BE2C (cell line): ENCODE measurements at regions not wholly inside any gene's neighbourhood (a gene's known extent, or its start where the extent isn't known, plus 50 kb on each side); places are given as distances from the start of the nearest gene placed in this dataset.

Source experiments
- DNase-seq: peaks from one replicate; pipeline ENCODE4 v3.0.0-alpha.2; 2020
- H3K27me3 ChIP-seq: fragments of 250-450 bp; sonication (Bioruptor Pico); 2 replicates; pipeline ENCODE4 v1.5.1; 2020; ENCODE audit warnings: mild to moderate bottlenecking
- H3K36me3 ChIP-seq: fragments of 250-450 bp; sonication (Bioruptor Pico); 2 replicates; pipeline ENCODE4 v1.5.1; 2020; ENCODE audit warnings: mild to moderate bottlenecking
- H3K4me1 ChIP-seq: fragments of 250-450 bp; sonication (Bioruptor Pico); 2 replicates; pipeline ENCODE4 v1.5.1; 2020
- H3K4me3 ChIP-seq: 2 replicates; pipeline ENCODE4 v1.5.1; 2011; ENCODE audit warnings: low read depth, low read length
- H3K9me3 ChIP-seq: fragments of 250-450 bp; sonication (Bioruptor Pico); 2 replicates; pipeline ENCODE4 v1.5.1; 2020
- CTCF ChIP-seq: IDR thresholded peaks from 2 replicates; pipeline ENCODE4 v1.5.1; 2012; ENCODE audit warnings: mild to moderate bottlenecking, low read depth, low read length

GRCh38 chr1:38371505-38371844 is 324.9 kb upstream of the POU3F1 start:
- TF ChIP-seq CTCF, result no peak

GRCh38 chr1:38370716-38371504 is 324.3 kb upstream of the POU3F1 start:
- H3K4me1 ChIP-seq, result no peaks in the 10 kb centered on the region
- H3K4me3 ChIP-seq, result no peak overlapping the region
- TF ChIP-seq CTCF, result no peak
- H3K36me3 ChIP-seq, result no peaks in the 10 kb centered on the region
- no peaks in the 10 kb centered on the region for H3K27me3 ChIP-seq
- DNase-seq, result no peak
- no peaks in the 10 kb centered on the region for H3K9me3 ChIP-seq

More at GRCh38 chr1:38371505-38371844, 324.9 kb upstream of the POU3F1 start:
- H3K4me1 ChIP-seq, result no peaks in the 10 kb centered on the region
- no peaks in the 10 kb centered on the region for H3K27me3 ChIP-seq
- DNase-seq, result no peak
- no peaks in the 10 kb centered on the region for H3K9me3 ChIP-seq
- H3K4me3 ChIP-seq, result no peak overlapping the region
- H3K36me3 ChIP-seq, result no peaks in the 10 kb centered on the region

GRCh38 chr1:38365242-38365641 is 318.6 kb upstream of the POU3F1 start:
- H3K4me3 ChIP-seq, result no peak overlapping the region
- no peaks in the 10 kb centered on the region for H3K9me3 ChIP-seq
- no peak for TF ChIP-seq CTCF
- no peak for DNase-seq
- no peaks in the 10 kb centered on the region for H3K27me3 ChIP-seq
- H3K4me1 ChIP-seq, result no peaks in the 10 kb centered on the region
- no peaks in the 10 kb centered on the region for H3K36me3 ChIP-seq

- no peak for TF ChIP-seq CTCF
- Histone ChIP-seq H3K36me3 (no peaks in the 10 kb centered on the region), H3K4me3 (no peak overlapping the region), H3K9me3 (no peaks in the 10 kb centered on the region), H3K4me1 (no peaks in the 10 kb centered on the region), H3K27me3 (no peaks in the 10 kb centered on the region)
- peak; percentile 13 for DNase-seq
Measured at GRCh38 chr1:38361566-38361965, 315.0 kb upstream of the POU3F1 start.

GRCh38 chr1:38360807-38361206 is 314.2 kb upstream of the POU3F1 start:
- Histone ChIP-seq H3K27me3 (no peaks in the 10 kb centered on the region), H3K36me3 (no peaks in the 10 kb centered on the region), H3K4me1 (no peaks in the 10 kb centered on the region), H3K9me3 (no peaks in the 10 kb centered on the region), H3K4me3 (no peak overlapping the region)
- DNase-seq, result no peak
- TF ChIP-seq CTCF, result no peak

GRCh38 chr1:38353956-38354355 is 307.4 kb upstream of the POU3F1 start:
- H3K36me3 ChIP-seq, result no peaks in the 10 kb centered on the region
- no peaks in the 10 kb centered on the region for H3K27me3 ChIP-seq
- H3K9me3 ChIP-seq, result no peaks in the 10 kb centered on the region
- no peaks in the 10 kb centered on the region for H3K4me1 ChIP-seq
- no peak for DNase-seq
- no peak for TF ChIP-seq CTCF
- no peak overlapping the region for H3K4me3 ChIP-seq
